NCI-H1930 (cell line): ENCODE measurements at regions not wholly inside any gene's neighbourhood (a gene's known extent, or its start where the extent isn't known, plus 50 kb on each side); places are given as distances from the start of the nearest gene placed in this dataset.

Source experiments
- DNase-seq, 2 experiments: peaks; one replicate each; lab custom pipeline; 2025; lab: John Stamatoyannopoulos, UW

DNA sequence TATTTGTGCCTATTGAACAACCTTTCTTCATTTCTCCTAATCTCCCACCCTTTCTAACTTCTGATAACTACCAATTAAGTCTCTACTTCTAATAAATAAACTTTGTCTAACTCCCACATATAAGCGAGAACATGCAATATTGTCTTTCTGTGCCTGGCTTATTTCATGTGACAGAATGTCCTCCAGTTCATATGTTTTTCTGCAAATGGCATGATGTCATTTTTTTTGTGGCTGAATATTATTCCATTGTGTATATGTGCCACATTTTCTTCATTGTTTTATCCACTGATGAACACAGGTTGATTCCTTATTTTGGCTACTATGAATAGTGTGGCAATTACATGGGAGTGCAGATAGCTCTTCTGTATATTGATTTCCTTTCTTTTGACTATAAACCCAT is 1041.5 kb upstream of the MANEA start:
- no peak for DNase-seq

DNA sequence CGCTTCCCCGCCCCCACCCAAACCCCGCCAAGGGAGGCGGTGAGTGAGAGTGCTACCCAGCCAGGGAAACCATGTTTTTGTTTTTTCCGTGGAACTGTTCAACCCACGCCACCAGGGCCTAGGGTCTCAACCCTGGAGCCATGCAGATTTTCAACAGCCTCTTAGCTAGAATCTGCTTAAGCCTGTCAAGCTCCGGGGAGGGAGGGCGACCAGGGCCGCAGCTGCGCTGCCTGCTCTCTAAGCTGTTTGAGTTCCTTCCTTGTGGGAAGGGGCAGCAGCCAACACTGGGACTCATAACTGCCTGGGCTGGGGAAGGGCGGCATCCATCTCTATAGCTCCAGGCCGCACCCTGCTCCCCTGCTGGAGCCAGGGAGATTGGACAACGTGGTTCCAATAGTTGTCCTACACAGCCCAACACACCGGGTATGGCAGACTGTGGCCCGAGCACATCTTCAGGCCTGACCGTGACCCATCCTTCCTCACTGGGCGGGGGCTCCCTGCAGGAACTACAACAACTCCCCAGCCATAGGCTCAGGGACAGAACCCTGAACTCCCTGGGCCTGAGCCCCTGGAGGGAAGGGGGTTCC is 1065.7 kb upstream of the MANEA start:
- DNase-seq = no peak

DNA sequence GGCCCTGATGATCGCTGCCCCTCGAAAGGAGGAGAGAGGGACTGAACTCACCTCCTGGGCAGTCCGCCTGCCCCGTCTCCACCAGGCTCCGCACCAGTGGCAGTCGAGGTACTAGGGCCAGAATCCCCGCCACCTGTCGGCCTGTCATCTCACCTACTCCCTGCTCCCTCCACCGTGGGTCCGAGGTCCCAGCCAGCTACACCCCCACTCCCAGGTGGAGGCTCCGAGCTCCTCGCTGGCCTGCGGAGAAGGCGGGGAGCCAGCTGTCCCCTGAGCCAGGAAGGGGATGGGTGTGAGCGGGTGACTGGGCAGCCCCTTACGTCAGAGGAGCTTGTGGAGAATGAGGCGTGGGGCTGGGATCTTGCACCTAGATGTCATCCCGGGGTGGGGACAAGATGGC is 1066.5 kb upstream of the MANEA start:
- no peak for DNase-seq

- DNase-seq = no peak
These were observed 1075.8 kb upstream of the MANEA start for GRCh38 chr6:94501516-94501915.

DNA sequence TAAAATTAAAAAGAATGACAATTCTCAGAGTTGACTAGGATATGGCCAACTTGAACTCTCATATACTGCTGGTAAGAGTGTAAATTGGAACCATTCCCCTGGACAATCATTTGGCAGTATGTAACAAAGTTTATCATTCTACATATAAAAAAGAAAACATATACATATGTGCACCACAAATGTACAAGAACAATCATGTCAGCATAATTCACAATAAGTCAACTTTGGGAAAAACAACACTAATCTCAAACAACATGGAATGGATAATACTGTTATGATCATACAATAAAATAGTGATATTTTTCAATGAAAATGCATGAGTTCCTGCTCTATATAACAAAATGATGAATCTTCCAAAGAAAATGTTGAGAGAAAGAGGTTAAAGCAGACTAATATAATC is 1078.7 kb upstream of the EPHA7 start:
- no peak for DNase-seq

DNA sequence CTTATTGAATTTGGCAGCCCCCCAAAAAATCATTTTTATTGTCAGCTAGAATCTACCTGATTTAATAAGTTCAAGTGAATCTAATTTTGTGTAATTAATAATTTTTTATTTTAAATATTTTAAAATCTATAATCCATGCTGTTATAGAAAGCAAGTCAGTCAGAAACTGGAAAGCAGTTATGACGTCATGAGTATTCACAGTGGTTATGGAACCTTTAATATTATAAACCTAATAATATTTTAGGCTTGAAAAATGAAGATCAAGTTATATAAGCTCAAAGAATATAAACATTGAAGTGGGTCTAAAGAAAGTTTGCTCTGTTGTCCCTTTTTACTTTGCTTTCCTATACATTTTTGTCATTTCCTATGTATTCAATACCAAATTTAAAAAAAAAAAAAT is 1075.1 kb upstream of the EPHA7 start:
- no peak for DNase-seq

GRCh38 chr6:94487371-94487770 is 1068.0 kb upstream of the EPHA7 start:
- no peak for DNase-seq

DNA sequence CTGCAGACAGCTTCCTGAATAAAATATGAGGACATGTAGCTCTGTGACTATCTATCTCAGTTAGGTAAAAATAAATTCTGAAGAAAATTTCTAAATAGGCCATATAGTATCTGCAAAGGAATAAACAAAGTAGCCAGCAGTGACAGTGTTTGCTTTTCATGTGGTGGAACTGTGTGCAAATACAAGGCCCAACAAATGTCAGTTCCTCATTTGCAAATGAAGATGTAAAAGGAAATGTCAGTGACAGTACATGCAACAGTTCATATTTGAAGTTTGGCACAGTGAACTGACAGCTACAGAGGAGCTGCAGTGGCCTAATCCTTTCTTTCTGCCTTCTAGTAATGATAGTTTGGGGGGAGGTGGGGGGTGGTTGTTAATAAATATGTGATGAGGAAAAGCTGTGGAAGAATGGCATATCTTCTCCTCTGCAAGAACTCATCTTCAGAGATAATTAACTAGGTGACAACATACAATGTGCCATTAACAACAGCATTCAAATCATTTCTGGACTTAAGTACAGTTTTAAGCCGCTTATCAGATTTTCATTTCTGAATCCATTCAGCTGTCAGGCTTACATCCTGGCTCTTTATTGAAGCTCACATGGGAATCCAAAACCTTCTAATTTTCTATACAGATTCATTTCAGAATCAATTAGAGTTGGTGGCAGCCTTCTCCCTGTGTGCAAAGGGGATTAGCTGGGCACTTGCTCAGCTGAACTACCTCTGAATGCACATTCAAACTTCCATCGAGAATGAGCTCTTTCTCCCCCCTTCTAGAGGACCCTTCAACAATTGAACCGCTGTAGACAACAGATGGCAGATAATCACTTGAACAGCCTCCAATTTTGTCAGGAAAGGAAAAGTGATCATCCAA is 1059.0 kb upstream of the EPHA7 start:
- no peak for DNase-seq

DNA sequence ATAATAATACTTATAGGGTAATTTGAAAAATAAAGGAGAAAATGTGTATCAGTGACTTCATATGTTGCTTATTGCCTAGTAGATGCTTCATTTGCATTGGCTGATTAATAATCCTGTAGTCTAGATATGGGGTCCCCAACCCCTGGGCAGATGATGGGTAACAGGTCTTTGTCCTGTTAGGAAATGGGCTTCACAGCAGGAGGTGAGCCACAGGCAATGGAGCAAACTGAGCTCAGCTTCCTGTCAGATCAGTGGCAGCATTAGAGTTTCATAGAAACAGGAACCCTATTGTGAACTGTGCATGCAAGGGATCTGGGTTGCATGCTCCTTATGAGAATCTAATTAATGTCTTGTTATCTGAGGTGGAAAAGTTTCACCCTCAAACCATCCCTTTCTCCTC is 1049.5 kb upstream of the EPHA7 start:
- no peak for DNase-seq

- DNase-seq = no peak
These were observed 1044.7 kb upstream of the EPHA7 start for GRCh38 chr6:94464018-94464510.

- DNase-seq = no peak
These were observed 1043.9 kb upstream of the EPHA7 start for GRCh38 chr6:94463306-94463705.

GRCh38 chr6:94462231-94462630 is 1042.9 kb upstream of the EPHA7 start:
- no peak for DNase-seq

- no peak for DNase-seq
These were observed 1036.9 kb upstream of the EPHA7 start for GRCh38 chr6:94456266-94456665.

GRCh38 chr6:94454231-94454630 is 1034.9 kb upstream of the EPHA7 start:
- DNase-seq = no peak

- DNase-seq = no peak
These were observed 1026.8 kb upstream of the EPHA7 start for GRCh38 chr6:94446120-94446519.

DNA sequence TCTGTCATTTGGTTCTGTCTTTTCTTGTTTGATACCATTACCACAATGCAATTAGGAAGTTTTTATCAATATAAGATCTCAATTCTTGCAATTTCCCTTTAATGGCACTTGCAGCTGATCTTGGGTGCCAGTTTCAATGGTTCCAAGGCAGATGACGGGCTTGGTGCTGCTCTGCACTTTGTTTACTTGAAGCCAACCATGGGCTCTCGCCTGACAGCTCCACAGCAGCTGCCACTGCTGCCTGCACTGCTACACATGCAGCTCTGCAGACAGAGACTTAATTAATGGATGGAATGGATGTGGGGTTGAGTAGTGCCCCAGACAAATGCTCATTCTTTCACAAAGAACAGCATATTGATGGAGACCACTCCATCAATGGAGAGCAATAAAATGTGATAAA is 1024.3 kb upstream of the EPHA7 start:
- DNase-seq = no peak

DNA sequence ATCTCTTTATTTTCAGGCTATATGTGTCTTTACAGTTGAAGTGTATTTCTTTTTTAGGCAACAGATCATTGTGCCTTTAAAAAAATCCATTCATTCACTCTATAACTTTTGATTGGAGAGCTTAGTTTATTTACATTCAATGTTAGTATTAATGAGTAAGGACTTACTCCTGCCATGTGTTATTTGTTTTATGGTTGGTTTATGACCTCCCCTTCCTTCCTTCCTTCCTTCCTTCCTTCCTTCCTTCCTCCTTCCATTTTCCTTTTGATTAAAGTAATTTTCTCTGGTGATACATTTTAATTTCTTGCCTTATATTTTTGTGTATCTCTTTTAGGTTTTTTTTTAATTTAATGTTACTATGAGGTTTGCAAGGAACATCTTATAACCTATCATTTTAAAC is 1005.3 kb upstream of the EPHA7 start:
- no peak for DNase-seq

DNA sequence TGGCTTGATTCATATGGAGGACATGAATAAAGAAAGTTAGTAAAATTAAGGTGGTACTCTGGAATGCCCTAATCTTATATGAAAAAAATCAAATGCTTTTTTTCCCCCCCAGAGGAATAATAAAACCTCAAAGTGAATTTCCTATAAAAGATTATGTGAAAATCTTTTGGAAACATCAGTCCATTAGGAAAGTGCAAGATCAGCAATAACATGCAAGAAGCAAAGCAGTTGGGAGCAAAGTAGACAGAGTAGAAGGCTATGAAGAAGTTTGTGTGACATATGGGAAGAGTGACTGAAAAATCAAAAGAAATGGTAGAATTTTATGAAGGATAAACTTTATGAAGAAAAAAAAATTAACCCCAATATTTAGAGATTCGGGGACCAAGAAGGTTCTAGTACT is 998.0 kb upstream of the EPHA7 start:
- no peak for DNase-seq

DNA sequence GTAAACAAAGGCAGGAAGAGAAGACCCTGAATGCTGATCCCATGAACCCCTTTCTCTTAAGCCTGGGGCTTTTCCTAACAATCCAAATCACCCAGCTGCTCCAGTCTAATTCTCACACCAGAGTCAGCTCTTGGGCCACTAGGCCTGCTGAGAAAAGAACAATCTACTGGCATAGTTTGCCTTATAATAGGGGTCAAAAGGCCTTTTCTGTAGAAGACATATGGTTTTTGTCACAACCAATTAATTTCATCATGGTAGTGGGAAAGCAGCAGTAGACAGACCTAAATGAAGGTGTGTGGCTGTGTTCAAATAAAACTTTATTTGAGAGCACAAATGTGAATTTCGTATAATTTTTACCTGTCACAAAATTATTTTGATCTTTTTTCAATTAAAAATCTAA is 994.7 kb upstream of the EPHA7 start:
- DNase-seq = no peak

DNA sequence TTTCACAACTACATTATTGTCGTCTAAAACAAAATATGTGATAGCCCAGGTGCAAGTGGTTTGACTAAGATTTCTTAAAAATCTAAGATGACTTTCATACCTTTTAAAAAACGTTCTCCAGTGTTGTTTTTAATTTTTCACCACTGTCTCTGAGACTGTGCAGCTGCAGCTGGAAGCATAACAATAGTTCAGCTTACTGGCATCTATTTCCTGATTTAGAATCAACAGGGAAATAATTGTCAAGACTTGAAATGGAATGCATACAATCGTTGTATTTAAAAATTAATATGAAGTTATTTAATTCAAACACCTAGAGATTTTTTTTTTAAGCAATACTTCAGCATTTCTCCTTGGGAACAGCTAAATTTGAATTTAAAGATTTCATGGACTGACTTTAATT is 982.0 kb upstream of the EPHA7 start:
- DNase-seq = no peak

GRCh38 chr6:94394822-94395221 is 975.5 kb upstream of the EPHA7 start:
- no peak for DNase-seq

- DNase-seq = no peak
These were observed 969.9 kb upstream of the EPHA7 start for GRCh38 chr6:94389218-94389617.

DNA sequence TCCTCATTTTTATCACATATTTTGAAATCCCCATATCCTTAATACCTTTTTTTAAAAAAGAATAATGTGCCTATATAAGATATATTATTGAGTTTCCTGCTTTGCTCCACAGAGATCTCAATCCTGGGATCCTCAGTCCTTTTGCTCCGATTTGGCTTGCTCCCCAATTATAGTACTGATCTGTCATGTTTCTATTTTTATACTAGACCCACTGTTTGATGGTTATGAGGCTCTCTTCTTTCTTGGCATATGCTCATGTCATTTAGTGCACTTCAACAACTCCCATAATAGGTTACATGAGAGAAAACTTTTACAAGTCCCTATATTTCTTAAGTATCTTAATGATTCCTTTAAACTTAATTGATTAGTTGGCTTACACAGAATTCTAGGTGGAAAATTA is 958.5 kb upstream of the EPHA7 start:
- DNase-seq = no peak

DNA sequence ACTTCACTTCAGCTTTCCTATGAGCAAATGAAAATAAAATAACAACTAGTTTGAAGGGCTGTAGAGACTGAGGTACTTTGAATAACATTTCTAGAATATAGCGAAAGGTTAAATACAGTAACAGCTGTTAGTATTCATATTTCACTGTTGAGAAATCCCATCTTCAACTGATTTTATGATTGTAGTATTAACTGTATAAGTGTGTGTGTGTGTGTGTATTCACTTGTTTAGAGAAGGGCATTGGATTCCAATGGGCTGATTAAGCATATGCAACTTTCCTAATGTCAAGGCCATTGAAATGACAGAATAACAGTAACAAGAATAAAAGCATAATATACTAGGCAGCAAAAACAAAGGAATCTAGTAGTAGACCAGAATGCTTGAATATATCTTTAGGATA is 957.5 kb upstream of the EPHA7 start:
- DNase-seq = no peak
